Dermis microvascular lymphatic vessel endothelial cell (primary cell): ENCODE measurements at regions not wholly inside any gene's neighbourhood (a gene's known extent, or its start where the extent isn't known, plus 50 kb on each side); places are given as distances from the start of the nearest gene placed in this dataset.

Experiments used
- DNase-seq, 2 donors: peaks; one replicate each; pipeline versions ENCODE4 v3.0.0 to v3.0.0-alpha.2; 2010; ENCODE audit warnings: low read depth in 2 of 2

DNA sequence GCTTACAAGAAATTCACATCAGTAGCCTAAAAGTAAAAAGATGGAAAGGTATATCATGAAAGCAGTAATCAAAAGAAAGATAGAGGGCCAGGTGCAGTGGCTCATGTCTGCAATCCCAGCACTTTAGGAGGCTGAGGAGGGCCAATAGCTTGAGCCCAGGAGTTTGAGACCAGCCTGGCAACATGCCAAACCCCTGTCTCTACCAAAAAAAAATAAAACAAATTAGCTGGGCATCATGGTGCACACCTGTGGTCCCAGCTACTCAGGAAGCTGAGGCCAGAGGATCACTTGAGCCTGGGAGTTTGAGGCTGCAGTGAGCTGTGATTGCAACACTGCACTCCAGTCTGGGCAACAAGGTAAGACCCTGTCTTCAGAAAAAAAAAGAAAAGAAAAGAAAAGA is 55.5 kb downstream of the GSPT2 start:
- DNase-seq: no peak

DNA sequence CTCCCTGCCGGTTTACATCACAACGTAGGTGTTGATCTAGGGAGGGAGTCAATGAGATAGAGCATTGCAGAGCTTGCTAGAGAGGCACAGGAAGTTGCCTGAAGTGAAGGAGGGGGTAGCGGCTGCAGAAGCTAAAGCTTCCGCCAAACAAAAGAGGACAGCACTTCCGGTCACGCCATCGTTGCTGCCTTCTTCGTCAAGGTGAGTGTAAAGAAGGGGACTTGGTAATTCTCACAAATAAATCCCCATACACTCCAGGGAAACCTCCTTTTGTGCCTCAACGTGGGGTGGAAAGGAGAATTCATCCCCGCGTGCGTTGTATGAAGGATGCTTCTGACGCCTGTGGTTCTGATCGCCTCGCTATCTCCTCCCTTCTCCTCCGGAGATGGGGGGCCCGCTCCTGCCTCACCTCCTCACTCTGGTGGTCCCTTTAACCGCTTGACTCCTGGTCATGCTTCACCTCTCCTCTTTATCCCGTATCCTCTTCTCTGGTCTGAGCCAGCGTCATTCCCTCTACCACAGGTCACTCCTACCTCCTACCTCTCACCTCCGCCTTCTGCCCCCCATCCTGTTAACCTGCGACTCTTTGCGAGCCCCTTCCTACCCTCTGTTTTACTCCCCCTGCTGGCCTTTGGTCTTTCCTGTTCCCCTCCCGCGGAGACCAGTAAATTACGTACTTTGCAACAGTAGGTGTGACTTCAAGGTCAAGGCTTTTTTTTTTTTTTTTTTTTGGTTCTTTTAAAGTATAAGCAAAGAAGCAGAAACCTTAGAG is 59.9 kb downstream of the GSPT2 start:
- peak in 1 of 2 donors; percentile 13 for DNase-seq

- no peak for DNase-seq
Observed at GRCh38 chrX:51803833-51804232, 60.6 kb downstream of the GSPT2 start.

DNA sequence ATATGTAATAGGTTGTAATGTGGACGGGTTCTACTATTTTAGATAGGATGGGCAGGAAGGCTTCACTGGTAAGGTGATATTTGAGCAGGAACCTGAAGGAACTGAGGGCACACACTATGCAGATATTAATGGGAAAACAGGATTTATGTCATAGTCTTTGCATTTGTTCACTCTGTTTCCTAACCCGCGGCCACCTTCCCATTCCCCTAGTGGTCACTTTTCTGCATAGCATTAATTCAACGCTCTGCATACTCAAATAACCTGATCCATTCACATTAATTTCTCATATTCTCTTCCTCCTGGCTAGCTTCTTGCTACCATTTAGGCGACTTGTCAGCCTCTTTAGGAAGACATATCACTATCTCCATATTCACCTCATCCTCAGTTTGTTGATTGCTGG is 61.5 kb downstream of the GSPT2 start:
- DNase-seq: no peak

DNA sequence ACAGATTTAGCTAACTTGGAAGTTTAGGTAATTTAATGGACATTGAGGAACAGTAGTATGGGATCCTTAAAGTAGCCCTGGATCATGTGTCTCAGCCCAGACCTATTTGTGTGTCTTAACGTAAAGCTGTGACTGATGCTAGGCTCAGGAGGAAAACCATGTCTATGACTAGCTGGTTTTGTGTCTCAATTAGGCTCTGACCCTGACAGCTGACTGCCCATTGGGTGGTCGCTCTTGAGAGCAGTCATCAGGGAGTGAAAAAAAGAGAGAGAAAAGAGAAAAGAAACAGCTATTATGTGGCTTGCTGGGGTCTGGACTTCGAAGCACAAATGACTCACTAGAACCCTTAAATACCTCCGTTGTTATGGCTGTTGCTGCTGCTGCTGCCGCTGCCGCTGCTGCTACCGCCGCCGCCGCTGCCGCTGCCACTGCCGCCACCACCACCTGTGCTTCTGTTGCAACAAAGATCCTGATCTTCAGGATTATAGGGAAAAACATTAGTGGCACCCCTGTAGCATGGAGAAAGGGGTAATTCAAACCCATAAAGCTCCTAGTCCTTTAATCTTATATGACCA is 70.7 kb downstream of the GSPT2 start:
- DNase-seq: no peak

GRCh38 chrX:51824061-51824460 is 69.4 kb upstream of the MAGED1 start:
- no peak for DNase-seq

GRCh38 chrX:51825436-51825835 is 68.0 kb upstream of the MAGED1 start:
- no peak for DNase-seq

DNA sequence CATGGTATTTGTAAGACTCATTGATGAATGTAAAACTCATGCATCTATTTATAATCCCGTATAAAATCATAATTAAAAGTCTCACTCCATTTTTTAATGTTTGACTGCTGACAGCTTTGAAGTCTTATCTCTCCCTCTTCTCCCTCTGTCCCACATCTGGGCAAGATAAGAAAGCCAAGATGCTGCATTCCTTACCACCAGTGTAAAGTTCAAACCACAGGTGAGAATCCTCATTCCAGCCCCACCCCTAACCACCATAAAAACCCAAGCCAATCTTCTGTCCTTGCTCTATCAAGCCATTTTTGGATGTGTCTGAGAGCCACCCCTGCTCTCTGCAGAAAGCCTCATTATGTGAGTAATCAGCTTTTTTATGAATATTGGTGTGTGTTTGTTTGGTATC is 59.3 kb upstream of the MAGED1 start:
- DNase-seq: no peak

GRCh38 chrX:51836823-51837222 is 56.6 kb upstream of the MAGED1 start:
- no peak for DNase-seq

DNA sequence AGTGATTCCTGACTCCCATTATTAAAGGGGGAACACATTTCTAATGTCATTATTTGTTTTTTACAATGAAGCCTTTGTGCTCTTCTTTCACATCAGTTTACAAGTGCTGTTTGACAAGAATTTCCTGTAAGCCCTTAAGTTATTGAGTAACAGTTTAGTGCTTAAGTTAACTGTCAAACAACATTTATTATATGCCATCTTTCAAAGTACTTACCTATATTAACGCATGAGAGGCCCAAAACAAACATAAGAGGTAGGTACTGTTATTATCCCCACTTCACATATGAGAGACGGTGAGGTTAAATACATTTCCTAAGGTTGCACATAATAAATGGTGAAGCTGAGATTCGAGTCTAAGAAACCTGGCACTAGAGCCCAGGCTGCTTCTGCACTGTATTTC is 56.0 kb upstream of the MAGED1 start:
- DNase-seq: no peak

- peak; percentile 16 to 27 for DNase-seq
Observed at GRCh38 chrX:51837921-51838320, 55.5 kb upstream of the MAGED1 start.
